ENCODE measurements at regions not wholly inside any gene's neighbourhood (a gene's known extent, or its start where the extent isn't known, plus 50 kb on each side); places are given as distances from the start of the nearest gene placed in this dataset.

DNA sequence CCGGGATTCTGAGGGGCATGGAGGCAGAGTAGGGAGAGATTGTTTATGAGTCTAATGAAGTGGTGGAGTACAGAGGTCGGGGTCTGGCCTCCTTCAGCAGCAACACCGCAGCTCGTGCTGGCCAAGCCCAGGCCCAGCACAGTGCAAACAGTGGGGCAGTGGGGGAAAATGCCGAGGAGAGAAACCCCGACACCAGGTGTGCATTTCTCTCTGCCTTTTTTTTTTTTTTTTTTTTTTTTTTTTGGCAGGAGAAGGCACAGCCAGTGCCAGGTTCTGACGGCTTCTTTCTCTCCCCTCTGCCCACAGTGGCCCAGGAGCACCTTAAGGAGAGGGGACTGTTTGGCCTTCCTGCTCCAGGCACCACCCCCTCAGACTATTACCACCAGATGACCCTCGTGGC lies 219.3 kb downstream of the GLI2 start:
- intact Hi-C loops (cut with micrococcal nuclease), result loop anchor here in 1 of 2 donors (10.0 kb wide), 1 partner anchor 260 kb away; no protein-coding TSS in a partner anchor
- no peaks in the 10 kb centered on the region for H3K9me3 Mint-ChIP-seq
- H3K27ac Mint-ChIP-seq, result no peak overlapping the region
- H3K27me3 Mint-ChIP-seq, result no peaks in the 10 kb centered on the region
- ATAC-seq (no peak), DNase-seq (no peak)
- no peaks in the 10 kb centered on the region for H3K4me1 Mint-ChIP-seq
- CTCF ChIA-PET, result no interaction called here
- POLR2A ChIA-PET, result no interaction called here
- H3K4me1 ChIP-seq (ENCODE audit: control insufficient read depth in 2 of 2, insufficient read depth in 2 of 2, low read length in 2 of 2), result no peaks in the 10 kb centered on the region
- no peak overlapping the region for H3K4me3 Mint-ChIP-seq
- no peaks in the 10 kb centered on the region for H3K9me3 ChIP-seq (ENCODE audit: control insufficient read depth in 2 of 3, low read length in 3 of 3)
- H3K36me3 ChIP-seq (ENCODE audit: control insufficient read depth in 2 of 3, insufficient read depth in 3 of 3, low read length in 3 of 3), result no peaks in the 10 kb centered on the region
- no peaks in the 10 kb centered on the region for H3K36me3 Mint-ChIP-seq
- no peak overlapping the region for H3K4me3 ChIP-seq (ENCODE audit: low read length)
- H3K27ac ChIP-seq (ENCODE audit: low read depth, low read length), result no peak overlapping the region
- no peaks in the 10 kb centered on the region for H3K27me3 ChIP-seq (ENCODE audit: control insufficient read depth in 2 of 2, insufficient read depth in 2 of 2, low read length in 2 of 2)

DNA sequence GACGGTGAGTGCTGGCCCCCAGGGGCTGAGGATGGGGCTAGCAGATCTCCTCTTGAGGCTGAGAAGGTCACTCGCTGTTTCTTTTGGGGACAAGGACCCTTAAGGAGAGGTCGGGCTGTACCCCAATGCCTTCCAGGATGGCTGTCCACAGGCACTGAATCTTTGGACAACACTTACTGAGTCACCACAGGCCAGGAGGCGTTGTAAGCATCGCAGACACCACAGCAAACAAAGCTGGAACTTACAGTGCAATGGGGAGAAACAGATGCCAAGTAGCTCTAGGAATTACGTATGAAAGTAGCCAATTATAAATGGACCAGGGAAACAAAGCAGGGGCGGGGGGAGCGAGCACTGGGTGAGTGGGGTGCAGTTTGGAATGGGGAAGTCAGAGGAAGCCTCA lies 219.8 kb downstream of the GLI2 start:
- H3K9me3 ChIP-seq (ENCODE audit: control insufficient read depth in 2 of 3, low read length in 3 of 3), result no peaks in the 10 kb centered on the region
- H3K4me1 ChIP-seq (ENCODE audit: control insufficient read depth in 2 of 2, insufficient read depth in 2 of 2, low read length in 2 of 2), result no peaks in the 10 kb centered on the region
- no peak overlapping the region for H3K4me3 ChIP-seq (ENCODE audit: low read length)
- DNase-seq, result no peak
- Mint-ChIP-seq H3K36me3 (no peaks in the 10 kb centered on the region), H3K27me3 (no peaks in the 10 kb centered on the region), H3K9me3 (no peaks in the 10 kb centered on the region), H3K27ac (no peak overlapping the region), H3K4me1 (no peaks in the 10 kb centered on the region), H3K4me3 (no peak overlapping the region)
- no peak for ATAC-seq
- no peak overlapping the region for H3K27ac ChIP-seq (ENCODE audit: low read depth, low read length)
- CTCF ChIA-PET, result interaction anchor here (0.6 kb wide), 1 partner anchor 1388 kb away, joined by 3 read pairs; no protein-coding TSS in a partner anchor
- H3K27me3 ChIP-seq (ENCODE audit: control insufficient read depth in 2 of 2, insufficient read depth in 2 of 2, low read length in 2 of 2), result no peaks in the 10 kb centered on the region
- intact Hi-C loops (cut with micrococcal nuclease), result loop anchor here in 1 of 2 donors (10.0 kb wide), 1 partner anchor 261 kb away; no protein-coding TSS in a partner anchor
- POLR2A ChIA-PET, result no interaction called here
- no peaks in the 10 kb centered on the region for H3K36me3 ChIP-seq (ENCODE audit: control insufficient read depth in 2 of 3, insufficient read depth in 3 of 3, low read length in 3 of 3)

DNA sequence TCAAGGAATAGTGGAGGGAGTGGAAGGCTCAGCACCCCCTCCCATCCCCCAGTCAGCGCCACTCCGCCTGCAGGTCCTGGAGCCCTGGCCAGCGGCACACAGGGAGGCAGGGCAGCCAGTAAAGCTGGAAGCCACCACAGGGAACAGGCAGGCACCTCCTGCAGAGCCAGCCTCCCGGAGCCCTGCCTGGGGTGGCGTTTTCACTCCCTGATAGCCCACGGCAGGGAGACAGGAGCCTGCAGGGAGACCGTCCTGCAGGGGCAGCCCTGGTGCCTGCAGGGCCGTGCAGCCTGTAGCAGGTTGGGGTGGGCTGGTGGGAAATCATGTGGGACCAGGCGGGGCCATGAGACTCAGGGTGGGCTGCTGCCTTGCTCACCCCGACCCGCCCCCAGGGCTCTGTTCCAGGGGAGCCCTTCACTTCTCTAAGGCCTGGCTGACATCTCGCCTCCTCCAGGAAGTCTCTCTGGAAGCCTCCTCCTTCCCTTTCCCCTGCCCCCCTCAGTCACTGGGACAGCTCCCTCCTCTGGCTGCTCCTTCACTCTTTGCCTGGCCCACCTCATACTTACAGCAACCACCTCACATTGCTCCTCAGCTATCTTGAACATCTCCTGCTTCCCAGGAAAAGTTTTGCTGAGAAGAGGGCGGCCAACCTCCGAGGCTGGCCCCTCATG lies 221.0 kb downstream of the GLI2 start:
- DNase-seq (no peak), ATAC-seq (no peak)
- Histone ChIP-seq H3K4me1 (ENCODE audit: control insufficient read depth in 2 of 2, insufficient read depth in 2 of 2, low read length in 2 of 2) (no peaks in the 10 kb centered on the region), H3K27ac (ENCODE audit: low read depth, low read length) (no peak overlapping the region), H3K4me3 (ENCODE audit: low read length) (no peak overlapping the region), H3K36me3 (ENCODE audit: control insufficient read depth in 2 of 3, insufficient read depth in 3 of 3, low read length in 3 of 3) (no peaks in the 10 kb centered on the region), H3K27me3 (ENCODE audit: control insufficient read depth in 2 of 2, insufficient read depth in 2 of 2, low read length in 2 of 2) (no peaks in the 10 kb centered on the region), H3K9me3 (ENCODE audit: control insufficient read depth in 2 of 3, low read length in 3 of 3) (no peaks in the 10 kb centered on the region)
- Mint-ChIP-seq H3K4me3 (no peak overlapping the region), H3K9me3 (no peaks in the 10 kb centered on the region), H3K4me1 (no peaks in the 10 kb centered on the region), H3K36me3 (no peaks in the 10 kb centered on the region), H3K27ac (no peak overlapping the region), H3K27me3 (no peaks in the 10 kb centered on the region)
- intact Hi-C loops (cut with micrococcal nuclease), result loop anchor here in 1 of 2 donors (10.0 kb wide), 1 partner anchor 262 kb away; no protein-coding TSS in a partner anchor
- ChIA-PET POLR2A (no interaction called here), CTCF (no interaction called here)

GRCh38 chr2:120957905-120958304 lies 222.2 kb downstream of the GLI2 start:
- DNase-seq (no peak), ATAC-seq (no peak)
- intact Hi-C loops (cut with micrococcal nuclease), result loop anchor here in 1 of 2 donors (10.0 kb wide), 1 partner anchor 263 kb away; no protein-coding TSS in a partner anchor
- Mint-ChIP-seq H3K27me3 (peaks cover 0 to 4% (median 0%) of the 10 kb centered on the region in 5 donors), H3K4me1 (peaks cover 0 to 2% (median 0%) of the 10 kb centered on the region in 7 donors), H3K36me3 (no peaks in the 10 kb centered on the region), H3K27ac (peak overlapping the region in 1 of 9 donors; percentile 49), H3K4me3 (no peak overlapping the region), H3K9me3 (no peaks in the 10 kb centered on the region)
- no peak overlapping the region for H3K27ac ChIP-seq (ENCODE audit: low read depth, low read length)
- POLR2A ChIA-PET, result no interaction called here
- no peak overlapping the region for H3K4me3 ChIP-seq (ENCODE audit: low read length)
- H3K4me1 ChIP-seq (ENCODE audit: control insufficient read depth in 2 of 2, insufficient read depth in 2 of 2, low read length in 2 of 2), result no peaks in the 10 kb centered on the region
- CTCF ChIA-PET, result no interaction called here
- no peaks in the 10 kb centered on the region for H3K27me3 ChIP-seq (ENCODE audit: control insufficient read depth in 2 of 2, insufficient read depth in 2 of 2, low read length in 2 of 2)
- H3K36me3 ChIP-seq (ENCODE audit: control insufficient read depth in 2 of 3, insufficient read depth in 3 of 3, low read length in 3 of 3), result no peaks in the 10 kb centered on the region
- H3K9me3 ChIP-seq (ENCODE audit: control insufficient read depth in 2 of 3, low read length in 3 of 3), result no peaks in the 10 kb centered on the region

DNA sequence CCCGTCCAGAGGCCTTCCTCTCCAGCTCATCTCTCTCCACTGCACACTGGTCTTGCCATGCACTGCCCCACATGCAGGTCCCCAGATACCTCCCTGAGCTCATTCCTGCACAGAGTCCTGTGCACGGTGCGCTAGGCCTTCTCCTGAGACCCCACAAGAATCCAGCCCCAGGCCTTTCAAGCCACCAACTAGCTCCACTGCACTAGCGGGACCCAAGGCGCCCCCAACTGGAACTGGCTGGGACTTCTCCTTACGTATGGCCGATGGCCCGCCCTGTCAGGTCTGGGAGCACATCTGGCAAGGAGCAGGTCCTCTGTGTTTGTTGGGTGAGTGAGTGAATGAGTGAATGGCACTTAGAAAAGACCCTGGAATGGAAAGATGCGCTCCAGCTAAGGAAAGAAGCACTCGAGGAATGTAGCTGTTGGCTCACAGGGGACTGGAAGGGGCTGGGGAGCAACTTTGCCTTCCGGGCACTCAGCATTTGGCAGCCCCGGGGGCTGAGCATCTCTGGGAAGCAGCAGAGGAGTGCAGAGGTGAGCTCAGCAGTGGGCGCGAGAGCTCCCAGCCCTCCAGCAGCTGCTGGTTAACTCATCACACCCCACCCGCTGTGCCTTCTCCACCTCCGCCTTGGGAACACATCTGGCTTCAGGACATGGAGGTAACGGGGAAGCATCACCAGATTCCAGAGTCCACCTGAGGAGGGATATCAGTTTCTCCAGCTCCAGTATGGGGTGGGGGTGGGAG lies 223.1 kb downstream of the GLI2 start:
- ChIA-PET POLR2A (no interaction called here), CTCF (no interaction called here)
- H3K36me3 Mint-ChIP-seq, result no peaks in the 10 kb centered on the region
- no peaks in the 10 kb centered on the region for H3K4me1 ChIP-seq (ENCODE audit: control insufficient read depth in 2 of 2, insufficient read depth in 2 of 2, low read length in 2 of 2)
- intact Hi-C loops (cut with micrococcal nuclease), result loop anchor here in 1 of 2 donors (10.0 kb wide), 1 partner anchor 264 kb away; no protein-coding TSS in a partner anchor
- no peaks in the 10 kb centered on the region for H3K9me3 ChIP-seq (ENCODE audit: control insufficient read depth in 2 of 3, low read length in 3 of 3)
- DNase-seq (no peak), ATAC-seq (no peak)
- no peaks in the 10 kb centered on the region for H3K36me3 ChIP-seq (ENCODE audit: control insufficient read depth in 2 of 3, insufficient read depth in 3 of 3, low read length in 3 of 3)
- no peaks in the 10 kb centered on the region for H3K27me3 ChIP-seq (ENCODE audit: control insufficient read depth in 2 of 2, insufficient read depth in 2 of 2, low read length in 2 of 2)
- peaks cover 0 to 4% (median 0%) of the 10 kb centered on the region in 5 donors for H3K27me3 Mint-ChIP-seq
- no peak overlapping the region for H3K27ac Mint-ChIP-seq
- no peak overlapping the region for H3K4me3 Mint-ChIP-seq
- H3K9me3 Mint-ChIP-seq, result no peaks in the 10 kb centered on the region
- H3K4me1 Mint-ChIP-seq, result peaks cover 0 to 2% (median 0%) of the 10 kb centered on the region in 7 donors
- no peak overlapping the region for H3K27ac ChIP-seq (ENCODE audit: low read depth, low read length)
- H3K4me3 ChIP-seq (ENCODE audit: low read length), result no peak overlapping the region

DNA sequence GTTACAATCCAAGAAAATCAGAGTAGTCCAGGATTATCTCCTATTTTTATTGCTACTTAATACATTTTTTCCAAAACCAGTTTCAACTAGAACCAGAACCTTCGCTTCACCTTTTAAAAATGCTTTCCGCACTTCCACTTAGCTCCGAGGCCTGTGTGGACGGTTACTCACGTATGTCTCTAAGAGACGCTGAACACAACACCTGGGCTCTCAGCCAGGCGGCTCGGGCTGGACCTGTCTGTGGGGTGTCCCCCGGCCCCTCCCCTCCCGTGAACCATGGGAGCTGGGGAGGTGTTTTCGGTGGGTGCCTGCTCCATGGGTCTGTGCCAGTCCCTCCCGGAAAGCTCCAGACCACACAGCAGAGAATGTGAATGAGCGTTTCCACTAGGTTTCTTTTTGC lies 223.8 kb downstream of the GLI2 start:
- peaks cover 0 to 4% (median 0%) of the 10 kb centered on the region in 5 donors for H3K27me3 Mint-ChIP-seq
- H3K9me3 Mint-ChIP-seq, result no peaks in the 10 kb centered on the region
- POLR2A ChIA-PET, result no interaction called here
- H3K4me3 Mint-ChIP-seq, result no peak overlapping the region
- CTCF ChIA-PET, result no interaction called here
- ATAC-seq (no peak), DNase-seq (no peak)
- Histone ChIP-seq H3K4me3 (ENCODE audit: low read length) (no peak overlapping the region), H3K4me1 (ENCODE audit: control insufficient read depth in 2 of 2, insufficient read depth in 2 of 2, low read length in 2 of 2) (no peaks in the 10 kb centered on the region), H3K27me3 (ENCODE audit: control insufficient read depth in 2 of 2, insufficient read depth in 2 of 2, low read length in 2 of 2) (no peaks in the 10 kb centered on the region), H3K36me3 (ENCODE audit: control insufficient read depth in 2 of 3, insufficient read depth in 3 of 3, low read length in 3 of 3) (no peaks in the 10 kb centered on the region), H3K27ac (ENCODE audit: low read depth, low read length) (no peak overlapping the region), H3K9me3 (ENCODE audit: control insufficient read depth in 2 of 3, low read length in 3 of 3) (no peaks in the 10 kb centered on the region)
- no peak overlapping the region for H3K27ac Mint-ChIP-seq
- peaks cover 0 to 2% (median 0%) of the 10 kb centered on the region in 7 donors for H3K4me1 Mint-ChIP-seq
- H3K36me3 Mint-ChIP-seq, result no peaks in the 10 kb centered on the region
- intact Hi-C loops (cut with micrococcal nuclease), result loop anchor here in 1 of 2 donors (10.0 kb wide), 1 partner anchor 265 kb away; no protein-coding TSS in a partner anchor

Data from naive thymus-derived CD4-positive, alpha-beta T cell (primary cell).